ENCODE measurements at regions not wholly inside any gene's neighbourhood (a gene's known extent, or its start where the extent isn't known, plus 50 kb on each side); places are given as distances from the start of the nearest gene placed in this dataset.

DNA sequence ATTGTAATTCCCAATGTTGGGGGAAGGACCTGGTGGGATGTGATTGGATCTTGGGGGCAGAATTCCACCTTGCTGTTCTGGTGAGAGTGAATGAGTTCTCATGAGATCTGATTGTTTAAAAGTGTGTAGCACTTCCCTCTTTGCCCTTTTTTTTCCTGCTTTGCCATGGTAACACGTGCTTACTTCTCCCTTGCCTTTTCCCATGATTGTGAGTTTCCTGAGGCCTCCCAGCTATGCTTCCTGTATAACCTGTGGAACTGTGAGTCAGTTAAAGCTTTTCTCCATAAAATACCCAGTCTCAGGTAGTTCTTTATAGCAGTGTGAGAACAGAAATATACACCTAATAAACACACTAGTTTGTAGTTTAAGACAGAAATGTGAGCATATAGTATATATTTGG lies 166.8 kb upstream of the MAGI2 start:
- TF ChIP-seq, protein P1, sequence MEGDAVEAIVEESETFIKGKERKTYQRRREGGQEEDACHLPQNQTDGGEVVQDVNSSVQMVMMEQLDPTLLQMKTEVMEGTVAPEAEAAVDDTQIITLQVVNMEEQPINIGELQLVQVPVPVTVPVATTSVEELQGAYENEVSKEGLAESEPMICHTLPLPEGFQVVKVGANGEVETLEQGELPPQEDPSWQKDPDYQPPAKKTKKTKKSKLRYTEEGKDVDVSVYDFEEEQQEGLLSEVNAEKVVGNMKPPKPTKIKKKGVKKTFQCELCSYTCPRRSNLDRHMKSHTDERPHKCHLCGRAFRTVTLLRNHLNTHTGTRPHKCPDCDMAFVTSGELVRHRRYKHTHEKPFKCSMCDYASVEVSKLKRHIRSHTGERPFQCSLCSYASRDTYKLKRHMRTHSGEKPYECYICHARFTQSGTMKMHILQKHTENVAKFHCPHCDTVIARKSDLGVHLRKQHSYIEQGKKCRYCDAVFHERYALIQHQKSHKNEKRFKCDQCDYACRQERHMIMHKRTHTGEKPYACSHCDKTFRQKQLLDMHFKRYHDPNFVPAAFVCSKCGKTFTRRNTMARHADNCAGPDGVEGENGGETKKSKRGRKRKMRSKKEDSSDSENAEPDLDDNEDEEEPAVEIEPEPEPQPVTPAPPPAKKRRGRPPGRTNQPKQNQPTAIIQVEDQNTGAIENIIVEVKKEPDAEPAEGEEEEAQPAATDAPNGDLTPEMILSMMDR (conservative IDR thresholded peaks at IDR 0.05), result no peak
- WGBS, 2 experiments (ENCODE audit: insufficient coverage in 1 of 2, insufficient read length in 1 of 2), result 50 to 55% methylated on average over 1 of the region's 1 CpG
- DNase-seq, result no peak

DNA sequence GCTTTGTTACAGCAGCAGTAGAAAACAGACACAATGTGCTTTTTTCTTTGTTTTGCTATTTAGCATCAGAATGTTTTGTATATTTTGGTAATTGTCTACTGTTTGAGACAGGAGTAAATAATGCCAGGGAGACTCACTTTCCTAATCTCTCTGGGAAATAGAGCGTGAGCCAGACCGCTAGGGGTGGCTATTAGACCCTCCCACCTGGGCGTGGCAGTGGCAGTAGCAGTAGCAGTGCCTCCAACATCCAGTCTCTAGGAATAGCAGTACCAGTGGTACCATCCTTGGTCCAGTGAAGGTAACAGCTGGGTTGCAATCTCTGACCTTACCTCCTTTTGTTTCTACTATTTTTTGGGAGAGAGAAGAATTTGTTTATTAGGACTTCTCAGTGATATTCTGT lies 165.7 kb upstream of the MAGI2 start:
- H3K27me3 Mint-ChIP-seq (ENCODE audit: insufficient read depth), result no peaks in the 10 kb centered on the region
- H3K4me1 Mint-ChIP-seq, result no peaks in the 10 kb centered on the region
- H3K36me3 Mint-ChIP-seq (ENCODE audit: low read depth), result no peaks in the 10 kb centered on the region
- 93 to 96% methylated on average over 3 of the region's 3 CpGs for WGBS, 2 experiments (ENCODE audit: insufficient coverage in 1 of 2, insufficient read length in 1 of 2)
- Histone ChIP-seq H3K9me3 (ENCODE audit: control insufficient read depth, low read length) (no peaks in the 10 kb centered on the region), H3K27me3 (ENCODE audit: control insufficient read depth, insufficient read depth, low read length, poor library complexity, severe bottlenecking) (no peaks in the 10 kb centered on the region), H3K36me3 (ENCODE audit: control insufficient read depth, insufficient read depth, low read length) (no peaks in the 10 kb centered on the region), H3K27ac (ENCODE audit: low read depth, low read length) (no peak overlapping the region), H3K9ac (ENCODE audit: extremely low read depth, low read length, poor library complexity, severe bottlenecking) (no peak overlapping the region), H3K4me1 (ENCODE audit: control insufficient read depth, insufficient read depth, low read length) (peaks cover 3% of the 10 kb centered on the region), H3K4me3 (ENCODE audit: low read length) (no peak overlapping the region)
- no peak overlapping the region for H3K4me3 Mint-ChIP-seq
- H3K27ac Mint-ChIP-seq, result no peak overlapping the region
- TF ChIP-seq, protein P1 (conservative IDR thresholded peaks at IDR 0.05), result peak; percentile 32
- H3K9me3 Mint-ChIP-seq, result peaks cover 7% of the 10 kb centered on the region
- peak; percentile 56 for DNase-seq

More for the DNA sequence above, 166.8 kb upstream of the MAGI2 start:
- no peaks in the 10 kb centered on the region for H3K27me3 ChIP-seq (ENCODE audit: control insufficient read depth, insufficient read depth, low read length, poor library complexity, severe bottlenecking)
- H3K27ac Mint-ChIP-seq, result no peak overlapping the region
- H3K36me3 ChIP-seq (ENCODE audit: control insufficient read depth, insufficient read depth, low read length), result no peaks in the 10 kb centered on the region
- H3K4me3 Mint-ChIP-seq, result no peak overlapping the region
- H3K4me1 Mint-ChIP-seq, result no peaks in the 10 kb centered on the region
- no peak overlapping the region for H3K4me3 ChIP-seq (ENCODE audit: low read length)
- H3K27me3 Mint-ChIP-seq (ENCODE audit: insufficient read depth), result no peaks in the 10 kb centered on the region
- H3K9me3 Mint-ChIP-seq, result peaks cover 7% of the 10 kb centered on the region
- H3K9ac ChIP-seq (ENCODE audit: extremely low read depth, low read length, poor library complexity, severe bottlenecking), result no peak overlapping the region
- H3K36me3 Mint-ChIP-seq (ENCODE audit: low read depth), result no peaks in the 10 kb centered on the region
- H3K9me3 ChIP-seq (ENCODE audit: control insufficient read depth, low read length), result no peaks in the 10 kb centered on the region
- H3K27ac ChIP-seq (ENCODE audit: low read depth, low read length), result no peak overlapping the region
- no peaks in the 10 kb centered on the region for H3K4me1 ChIP-seq (ENCODE audit: control insufficient read depth, insufficient read depth, low read length)

DNA sequence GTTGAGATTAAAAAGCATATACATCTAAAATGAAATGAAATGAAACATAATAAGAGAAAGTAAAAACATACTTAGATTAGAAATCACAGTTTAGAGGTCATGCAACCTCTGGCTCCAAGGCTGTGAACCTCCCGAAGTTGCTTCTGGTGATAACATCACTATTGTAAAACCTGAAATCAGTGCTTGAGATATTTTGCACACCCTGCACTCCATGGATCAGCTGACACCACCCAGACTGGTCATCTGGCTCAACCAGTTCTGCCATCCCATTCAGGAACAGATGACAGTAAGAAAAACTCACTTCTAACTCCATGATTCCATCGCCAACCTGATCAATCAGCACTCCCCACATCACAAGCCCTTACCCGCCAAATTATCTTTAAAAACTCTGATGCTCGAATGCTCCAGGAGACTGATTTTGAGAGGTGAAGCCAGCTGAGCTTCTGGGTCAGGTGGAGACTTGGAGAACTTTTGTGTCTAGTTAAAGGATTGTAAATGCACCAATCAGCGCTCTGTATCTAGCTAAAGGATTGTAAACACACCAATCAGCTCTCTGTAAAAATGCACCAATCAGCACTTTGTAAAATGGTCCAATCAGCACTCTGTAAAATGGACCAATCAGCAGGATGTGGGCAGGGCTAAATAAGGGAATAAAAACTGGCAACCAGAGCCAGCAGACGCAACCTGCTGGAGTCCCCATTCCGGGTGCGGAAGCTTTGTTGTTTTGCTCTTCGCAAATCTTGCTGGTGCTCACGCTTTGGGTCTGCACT lies 162.6 kb upstream of the MAGI2 start:
- Mint-ChIP-seq H3K9me3 (peaks cover 7% of the 10 kb centered on the region), H3K4me1 (peaks cover 6% of the 10 kb centered on the region), H3K27ac (no peak overlapping the region), H3K4me3 (no peak overlapping the region), H3K36me3 (ENCODE audit: low read depth) (no peaks in the 10 kb centered on the region), H3K27me3 (ENCODE audit: insufficient read depth) (no peaks in the 10 kb centered on the region)
- Histone ChIP-seq H3K9ac (ENCODE audit: extremely low read depth, low read length, poor library complexity, severe bottlenecking) (no peak overlapping the region), H3K27me3 (ENCODE audit: control insufficient read depth, insufficient read depth, low read length, poor library complexity, severe bottlenecking) (no peaks in the 10 kb centered on the region), H3K36me3 (ENCODE audit: control insufficient read depth, insufficient read depth, low read length) (no peaks in the 10 kb centered on the region), H3K27ac (ENCODE audit: low read depth, low read length) (no peak overlapping the region), H3K4me1 (ENCODE audit: control insufficient read depth, insufficient read depth, low read length) (peaks cover 3% of the 10 kb centered on the region), H3K4me3 (ENCODE audit: low read length) (no peak overlapping the region), H3K9me3 (ENCODE audit: control insufficient read depth, low read length) (no peaks in the 10 kb centered on the region)
- 91 to 92% methylated on average over 7 to 10 of the region's 10 CpGs for WGBS, 2 experiments (ENCODE audit: insufficient coverage in 1 of 2, insufficient read length in 1 of 2)
- TF ChIP-seq, protein P1 (conservative IDR thresholded peaks at IDR 0.05), result no peak
- DNase-seq, result no peak

All from endodermal cell (in vitro differentiated cells).